Fibroblast of pulmonary artery (primary cell): ENCODE measurements at regions not wholly inside any gene's neighbourhood (a gene's known extent, or its start where the extent isn't known, plus 50 kb on each side); places are given as distances from the start of the nearest gene placed in this dataset.
A peak's percentile ranks its signal among the peaks of the same experiment; 100 is the strongest.

Experiments used
- DNase-seq: peaks from one replicate; pipeline ENCODE4 v3.0.0-alpha.2; 2010; ENCODE audit warnings: low read depth
- H3K4me3 ChIP-seq: replicated peaks from 2 replicates; pipeline ENCODE4 v1.5.1; 2011; ENCODE audit warnings: low read depth, mild to moderate bottlenecking, control low read depth, low read length, moderate library complexity
- TF ChIP-seq, protein P1 (sequence below): IDR thresholded peaks from 2 replicates; pipeline ENCODE4 v1.5.1; 2011; ENCODE audit warnings: mild to moderate bottlenecking, control low read depth, low read length, inconsistent platforms; ENCODE audit errors: missing control alignments

DNA sequence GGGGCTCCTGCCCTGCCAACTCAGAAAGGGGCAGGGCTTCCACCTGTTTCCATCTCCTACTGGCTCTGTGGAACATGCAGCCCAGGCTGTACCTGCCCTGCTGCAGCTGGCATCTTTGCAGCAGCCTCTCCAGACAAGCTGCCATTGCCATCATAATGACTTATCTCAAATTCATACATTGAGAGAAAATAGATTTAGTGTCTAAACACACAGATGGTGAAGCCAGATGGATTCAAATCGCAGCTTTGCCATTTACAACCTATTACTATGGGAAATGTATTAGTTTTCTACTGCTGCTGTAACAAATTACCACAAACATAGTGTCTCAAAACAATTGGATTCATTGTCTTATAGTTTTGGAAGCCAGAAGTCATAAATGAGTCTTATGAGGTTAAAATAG, 260.0 kb downstream of the KCNA4 start:
- DNase-seq, result no peak

GRCh38 chr11:29755474-29755873, 261.4 kb downstream of the KCNA4 start:
- no peak for DNase-seq
- H3K4me3 ChIP-seq, result no peak overlapping the region
- TF ChIP-seq, protein P1, sequence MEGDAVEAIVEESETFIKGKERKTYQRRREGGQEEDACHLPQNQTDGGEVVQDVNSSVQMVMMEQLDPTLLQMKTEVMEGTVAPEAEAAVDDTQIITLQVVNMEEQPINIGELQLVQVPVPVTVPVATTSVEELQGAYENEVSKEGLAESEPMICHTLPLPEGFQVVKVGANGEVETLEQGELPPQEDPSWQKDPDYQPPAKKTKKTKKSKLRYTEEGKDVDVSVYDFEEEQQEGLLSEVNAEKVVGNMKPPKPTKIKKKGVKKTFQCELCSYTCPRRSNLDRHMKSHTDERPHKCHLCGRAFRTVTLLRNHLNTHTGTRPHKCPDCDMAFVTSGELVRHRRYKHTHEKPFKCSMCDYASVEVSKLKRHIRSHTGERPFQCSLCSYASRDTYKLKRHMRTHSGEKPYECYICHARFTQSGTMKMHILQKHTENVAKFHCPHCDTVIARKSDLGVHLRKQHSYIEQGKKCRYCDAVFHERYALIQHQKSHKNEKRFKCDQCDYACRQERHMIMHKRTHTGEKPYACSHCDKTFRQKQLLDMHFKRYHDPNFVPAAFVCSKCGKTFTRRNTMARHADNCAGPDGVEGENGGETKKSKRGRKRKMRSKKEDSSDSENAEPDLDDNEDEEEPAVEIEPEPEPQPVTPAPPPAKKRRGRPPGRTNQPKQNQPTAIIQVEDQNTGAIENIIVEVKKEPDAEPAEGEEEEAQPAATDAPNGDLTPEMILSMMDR, result no peak

More for the DNA sequence above, 260.0 kb downstream of the KCNA4 start:
- H3K4me3 ChIP-seq, result no peak overlapping the region
- TF ChIP-seq, protein P1, result no peak

DNA sequence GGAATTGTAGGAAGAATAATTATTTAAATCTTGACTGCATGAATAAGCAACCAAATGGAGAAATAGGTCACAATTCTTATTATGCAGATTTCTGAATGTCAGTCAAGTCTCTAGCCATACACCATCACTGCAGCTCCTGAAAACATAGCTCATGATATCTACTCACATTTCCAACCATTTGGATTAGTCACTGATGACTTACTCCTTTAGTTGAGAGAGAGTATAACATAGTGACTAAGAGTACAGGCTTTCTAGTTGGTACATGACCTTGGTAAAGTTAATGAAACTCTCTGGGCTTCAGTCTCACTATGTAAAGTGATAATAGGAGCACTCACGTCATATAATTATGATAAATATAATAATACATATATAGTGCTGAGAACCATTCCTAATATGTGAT, 265.2 kb downstream of the KCNA4 start:
- TF ChIP-seq, protein P1, result no peak
- H3K4me3 ChIP-seq, result no peak overlapping the region
- DNase-seq, result peak; percentile 16

DNA sequence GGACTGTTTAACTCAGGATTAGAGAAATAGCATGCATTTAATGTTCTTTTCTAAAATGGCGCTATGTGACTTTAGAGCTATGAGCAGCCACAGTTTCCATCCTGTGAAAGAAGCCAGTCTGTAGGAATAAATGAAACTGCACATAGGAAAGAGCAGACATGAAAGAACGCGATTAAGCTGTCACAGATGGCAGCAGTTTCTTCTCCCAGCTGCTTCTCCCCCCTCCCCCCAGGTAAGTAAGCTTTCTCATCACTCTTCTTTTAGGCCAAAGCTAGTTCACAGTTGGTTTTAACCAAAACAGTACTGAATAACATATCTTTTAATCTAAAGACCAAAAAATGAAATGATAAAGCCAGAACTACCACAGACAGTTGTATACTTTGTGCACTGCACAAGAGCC, 266.4 kb downstream of the KCNA4 start:
- no peak overlapping the region for H3K4me3 ChIP-seq
- TF ChIP-seq, protein P1, result no peak
- no peak for DNase-seq

DNA sequence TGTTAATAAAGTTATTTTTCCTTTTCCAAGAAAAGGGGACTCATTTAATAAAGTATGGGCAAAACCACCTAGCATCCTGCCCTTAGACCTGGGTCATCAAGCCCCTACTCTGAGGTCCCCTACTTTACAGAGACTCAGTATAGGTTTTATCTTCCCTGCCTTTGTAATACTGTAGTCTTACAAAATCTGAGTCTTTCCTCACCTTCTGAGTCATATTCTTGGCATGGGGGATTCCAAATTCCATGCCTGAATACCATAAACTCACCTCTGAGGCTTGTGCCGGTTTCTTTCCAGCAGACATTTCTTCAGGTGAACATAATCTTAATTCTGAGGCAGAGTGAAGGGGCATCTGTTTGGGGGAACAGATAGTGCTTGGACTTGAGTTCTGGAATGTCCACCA, 282.5 kb downstream of the KCNA4 start:
- H3K4me3 ChIP-seq, result no peak overlapping the region
- TF ChIP-seq, protein P1, result no peak
- DNase-seq, result peak; percentile 49

DNA sequence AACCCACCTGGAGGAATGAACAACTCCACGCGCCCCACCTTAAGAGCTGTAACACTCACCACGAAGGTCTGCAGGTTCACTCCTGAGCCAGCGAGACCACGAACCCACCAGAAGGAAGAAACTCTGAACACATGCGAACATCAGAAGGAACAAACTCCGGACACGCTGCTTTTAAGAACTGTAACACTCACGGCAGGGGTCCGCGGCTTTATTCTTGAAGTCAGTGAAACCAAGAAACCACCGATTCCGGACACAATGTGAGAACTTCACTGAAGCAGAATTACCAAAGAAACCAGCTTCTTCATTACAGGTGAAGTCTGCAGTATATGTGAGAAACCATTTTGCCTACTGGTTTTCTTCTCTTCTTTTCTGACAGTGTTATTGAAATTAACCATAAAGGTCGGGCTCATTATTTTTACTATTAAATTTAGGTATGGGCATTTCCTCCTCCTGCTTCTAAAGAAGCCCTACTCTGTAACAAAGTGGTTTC, 303.0 kb downstream of the KCNA4 start:
- H3K4me3 ChIP-seq, result no peak overlapping the region
- DNase-seq, result no peak
- TF ChIP-seq, protein P1, result no peak

- no peak overlapping the region for H3K4me3 ChIP-seq
- DNase-seq, result no peak
- TF ChIP-seq, protein P1, result no peak
Observed at GRCh38 chr11:29712616-29713015, 304.2 kb downstream of the KCNA4 start.
